ENCODE measurements at regions not wholly inside any gene's neighbourhood (a gene's known extent, or its start where the extent isn't known, plus 50 kb on each side); places are given as distances from the start of the nearest gene placed in this dataset.

DNA sequence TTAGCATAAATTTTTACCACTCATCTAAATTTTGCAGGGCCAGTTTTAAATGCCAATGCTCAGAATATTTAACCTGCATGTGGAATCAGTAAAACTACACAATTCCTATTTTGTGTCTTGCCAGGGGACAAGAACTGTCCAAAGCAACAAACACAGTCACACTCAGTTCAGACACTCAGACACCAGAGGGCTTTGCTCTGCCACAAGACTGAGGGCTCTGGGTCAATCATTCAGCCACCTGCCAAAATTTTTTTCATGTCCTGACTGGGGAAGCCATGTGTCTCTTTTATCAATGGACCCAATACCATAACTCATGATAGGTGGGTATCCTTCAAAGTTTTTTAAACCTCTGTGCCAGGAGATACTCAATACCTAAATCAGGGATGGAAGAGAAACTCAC is 304.0 kb upstream of the ANO3 start:
- no peak for DNase-seq (ENCODE audit: low spot score)
- H3K27ac ChIP-seq, result no peak overlapping the region
- no peaks in the 10 kb centered on the region for H3K36me3 ChIP-seq
- no peaks in the 10 kb centered on the region for H3K9me3 ChIP-seq
- intact Hi-C loops (cut with DNase I), result no loop called here
- H3K4me1 ChIP-seq (replicated peaks), result no peaks in the 10 kb centered on the region
- TF ChIP-seq POLR2AphosphoS5 (IDR thresholded peaks at IDR 0.05), result no peak
- TF ChIP-seq, protein P1, sequence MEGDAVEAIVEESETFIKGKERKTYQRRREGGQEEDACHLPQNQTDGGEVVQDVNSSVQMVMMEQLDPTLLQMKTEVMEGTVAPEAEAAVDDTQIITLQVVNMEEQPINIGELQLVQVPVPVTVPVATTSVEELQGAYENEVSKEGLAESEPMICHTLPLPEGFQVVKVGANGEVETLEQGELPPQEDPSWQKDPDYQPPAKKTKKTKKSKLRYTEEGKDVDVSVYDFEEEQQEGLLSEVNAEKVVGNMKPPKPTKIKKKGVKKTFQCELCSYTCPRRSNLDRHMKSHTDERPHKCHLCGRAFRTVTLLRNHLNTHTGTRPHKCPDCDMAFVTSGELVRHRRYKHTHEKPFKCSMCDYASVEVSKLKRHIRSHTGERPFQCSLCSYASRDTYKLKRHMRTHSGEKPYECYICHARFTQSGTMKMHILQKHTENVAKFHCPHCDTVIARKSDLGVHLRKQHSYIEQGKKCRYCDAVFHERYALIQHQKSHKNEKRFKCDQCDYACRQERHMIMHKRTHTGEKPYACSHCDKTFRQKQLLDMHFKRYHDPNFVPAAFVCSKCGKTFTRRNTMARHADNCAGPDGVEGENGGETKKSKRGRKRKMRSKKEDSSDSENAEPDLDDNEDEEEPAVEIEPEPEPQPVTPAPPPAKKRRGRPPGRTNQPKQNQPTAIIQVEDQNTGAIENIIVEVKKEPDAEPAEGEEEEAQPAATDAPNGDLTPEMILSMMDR (IDR thresholded peaks at IDR 0.05), result no peak
- TF ChIP-seq POLR2A (IDR thresholded peaks at IDR 0.05), result no peak
- H3K4me3 ChIP-seq, result no peak overlapping the region
- H3K27me3 ChIP-seq (replicated peaks; ENCODE audit: insufficient read depth), result no peaks in the 10 kb centered on the region

DNA sequence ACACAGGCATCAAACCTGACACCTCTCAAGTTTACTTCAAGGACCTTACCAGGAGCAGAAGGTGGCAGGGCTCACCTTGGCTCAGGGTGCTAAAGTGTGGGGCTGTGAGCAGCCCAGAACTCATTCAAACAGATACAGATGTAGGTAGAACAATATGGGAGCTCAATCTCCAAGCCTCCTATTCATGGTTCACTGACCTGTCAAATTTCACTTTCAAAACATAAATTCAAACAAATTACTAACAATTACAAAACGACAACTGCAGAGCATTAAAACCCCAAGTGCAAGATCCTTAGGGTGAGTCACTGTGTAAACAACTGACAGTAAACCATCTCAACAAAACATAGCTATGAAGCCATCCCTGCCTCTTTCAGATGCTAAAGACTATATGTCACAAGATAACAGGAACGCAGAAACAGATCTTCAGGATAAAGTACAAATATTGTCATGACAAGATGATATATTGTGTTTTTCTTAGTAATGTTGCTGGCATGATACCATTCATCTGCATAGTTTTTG is 303.5 kb upstream of the ANO3 start:
- no peak for DNase-seq (ENCODE audit: low spot score)
- no peak overlapping the region for H3K27ac ChIP-seq
- H3K9me3 ChIP-seq, result no peaks in the 10 kb centered on the region
- intact Hi-C loops (cut with DNase I), result no loop called here
- no peaks in the 10 kb centered on the region for H3K36me3 ChIP-seq
- no peak overlapping the region for H3K4me3 ChIP-seq
- H3K27me3 ChIP-seq (replicated peaks; ENCODE audit: insufficient read depth), result no peaks in the 10 kb centered on the region
- 42% methylated on average over 2 of the region's 2 CpGs for WGBS
- H3K4me1 ChIP-seq (replicated peaks), result no peaks in the 10 kb centered on the region
- TF ChIP-seq POLR2A (IDR thresholded peaks at IDR 0.05) (no peak), POLR2AphosphoS5 (IDR thresholded peaks at IDR 0.05) (no peak)
- TF ChIP-seq, protein P1 (IDR thresholded peaks at IDR 0.05), result no peak

DNA sequence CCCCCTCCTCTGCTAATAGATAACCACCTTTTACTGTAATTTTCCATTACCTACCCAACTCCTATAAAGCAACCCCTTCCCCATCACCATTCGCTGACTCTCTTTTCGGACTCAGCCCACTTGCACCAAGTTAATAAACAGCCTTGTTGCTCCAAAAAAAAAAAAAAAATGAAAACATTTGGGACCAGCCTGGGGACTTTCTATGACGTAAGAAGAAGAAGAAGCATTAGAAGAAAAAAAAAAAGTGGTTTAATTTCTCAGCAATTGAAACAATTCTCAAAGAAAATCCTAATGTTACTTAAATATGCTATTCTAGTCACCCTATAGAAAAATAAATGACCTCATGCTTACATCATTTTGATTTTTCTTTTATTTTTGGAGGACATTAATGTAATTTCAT is 301.5 kb upstream of the ANO3 start:
- intact Hi-C loops (cut with DNase I), result no loop called here
- no peaks in the 10 kb centered on the region for H3K9me3 ChIP-seq
- TF ChIP-seq, protein P1 (IDR thresholded peaks at IDR 0.05), result no peak
- TF ChIP-seq POLR2A (IDR thresholded peaks at IDR 0.05) (no peak), POLR2AphosphoS5 (IDR thresholded peaks at IDR 0.05) (no peak)
- no peak for DNase-seq (ENCODE audit: low spot score)
- no peaks in the 10 kb centered on the region for H3K36me3 ChIP-seq
- WGBS, result 87% methylated on average over 3 of the region's 3 CpGs
- H3K27ac ChIP-seq, result no peak overlapping the region
- no peak overlapping the region for H3K4me3 ChIP-seq
- no peaks in the 10 kb centered on the region for H3K4me1 ChIP-seq (replicated peaks)
- H3K27me3 ChIP-seq (replicated peaks; ENCODE audit: insufficient read depth), result no peaks in the 10 kb centered on the region

DNA sequence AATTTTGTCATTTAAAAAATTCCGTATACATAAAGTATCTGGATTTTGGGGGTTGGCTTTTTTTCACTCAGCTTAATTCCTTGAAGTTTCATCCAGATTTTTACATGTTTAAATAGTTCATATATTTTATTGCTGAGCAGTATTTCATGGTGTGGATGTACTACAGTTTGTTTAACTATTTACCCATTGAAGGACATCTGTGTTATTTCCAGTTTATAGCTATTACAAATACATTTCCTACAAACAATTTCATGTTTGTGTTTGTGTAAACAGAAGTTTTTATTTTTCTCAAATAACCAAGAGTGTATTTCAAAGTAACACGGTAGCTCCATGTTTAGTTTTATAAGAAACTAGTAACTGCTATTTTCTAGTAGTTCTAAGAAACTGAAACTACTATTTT is 299.7 kb upstream of the ANO3 start:
- Histone ChIP-seq H3K4me1 (replicated peaks) (peaks cover 2% of the 10 kb centered on the region), H3K27ac (no peak overlapping the region), H3K4me3 (no peak overlapping the region), H3K36me3 (no peaks in the 10 kb centered on the region), H3K27me3 (replicated peaks; ENCODE audit: insufficient read depth) (no peaks in the 10 kb centered on the region), H3K9me3 (no peaks in the 10 kb centered on the region)
- intact Hi-C loops (cut with DNase I), result no loop called here
- 32% methylated on average over 2 of the region's 2 CpGs for WGBS
- TF ChIP-seq POLR2AphosphoS5 (IDR thresholded peaks at IDR 0.05), result no peak
- TF ChIP-seq, protein P1 (IDR thresholded peaks at IDR 0.05), result no peak
- no peak for TF ChIP-seq POLR2A (IDR thresholded peaks at IDR 0.05)
- DNase-seq (ENCODE audit: low spot score), result no peak

DNA sequence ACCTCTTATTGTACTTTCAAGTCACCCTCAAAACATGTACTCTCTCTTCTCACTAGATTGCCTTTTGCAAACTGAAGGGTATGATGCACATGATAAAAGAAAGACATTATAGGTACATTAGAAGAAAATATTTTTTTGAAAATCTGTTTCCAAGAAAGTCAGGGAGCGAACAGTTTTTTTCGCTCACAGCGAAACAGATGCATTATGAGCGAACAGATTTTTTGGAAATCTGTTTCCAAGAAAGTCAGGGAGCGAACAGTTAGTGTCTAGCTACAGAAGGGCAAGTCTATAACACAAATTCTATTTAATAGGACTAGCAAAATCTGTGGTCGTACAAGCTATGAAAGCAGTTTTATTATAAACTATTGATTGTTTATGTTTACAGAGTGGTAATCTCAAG is 296.2 kb upstream of the ANO3 start:
- Histone ChIP-seq H3K9me3 (no peaks in the 10 kb centered on the region), H3K4me3 (no peak overlapping the region), H3K4me1 (replicated peaks) (peaks cover 2% of the 10 kb centered on the region), H3K27ac (no peak overlapping the region), H3K36me3 (no peaks in the 10 kb centered on the region), H3K27me3 (replicated peaks; ENCODE audit: insufficient read depth) (no peaks in the 10 kb centered on the region)
- TF ChIP-seq, protein P1 (IDR thresholded peaks at IDR 0.05), result no peak
- TF ChIP-seq POLR2A (IDR thresholded peaks at IDR 0.05) (no peak), POLR2AphosphoS5 (IDR thresholded peaks at IDR 0.05) (no peak)
- DNase-seq (ENCODE audit: low spot score), result no peak
- intact Hi-C loops (cut with DNase I), result no loop called here
- whole genome bisulfite sequencing, result 96% methylated on average over 5 of the region's 6 CpGs
